ENCODE measurements at regions not wholly inside any gene's neighbourhood (a gene's known extent, or its start where the extent isn't known, plus 50 kb on each side); places are given as distances from the start of the nearest gene placed in this dataset.

- TF ChIP-seq EZH2 (IDR thresholded peaks at IDR 0.05; ENCODE audit: borderline replicate concordance, control insufficient read depth, low read depth, low read length) (no peak), CTCF (IDR thresholded peaks at IDR 0.05 in 2 of 3, conservative IDR thresholded peaks at IDR 0.05 in 1 of 3; ENCODE audit: control insufficient read depth in 2 of 3, extremely low read depth in 1 of 3, insufficient read depth in 1 of 3, low read depth in 3 of 3, low read length in 3 of 3) (no peak), SUZ12 (IDR thresholded peaks at IDR 0.05; ENCODE audit: unreplicated experiment) (no peak)
Observed at GRCh38 chr17:30701498-30701989, 122.9 kb downstream of the CRLF3 start.

All from GM12878 (cell line).